ENCODE measurements at regions not wholly inside any gene's neighbourhood (a gene's known extent, or its start where the extent isn't known, plus 50 kb on each side); places are given as distances from the start of the nearest gene placed in this dataset.

- Histone ChIP-seq H3K27me3 (no peaks in the 10 kb centered on the region), H3K27ac (no peak overlapping the region), H3K4me1 (no peaks in the 10 kb centered on the region), H3K4me3 (no peak overlapping the region), H3K9me3 (peaks cover 8 to 26% of the 10 kb centered on the region in 2 donors), H3K36me3 (no peaks in the 10 kb centered on the region)
- DNase-seq (no peak), ATAC-seq (no peak)
- intact Hi-C loops (cut with DNase I), result no loop called here
- TF ChIP-seq CTCF (IDR thresholded peaks at IDR 0.05), result no peak
These were observed 87.9 kb upstream of the NT5C1B start for GRCh38 chr2:18677280-18677679.

GRCh38 chr2:18674309-18674708, 84.9 kb upstream of the NT5C1B start:
- Histone ChIP-seq H3K9me3 (peaks cover 8 to 26% of the 10 kb centered on the region in 2 donors), H3K4me3 (no peak overlapping the region), H3K4me1 (no peaks in the 10 kb centered on the region), H3K27me3 (no peaks in the 10 kb centered on the region), H3K27ac (no peak overlapping the region), H3K36me3 (no peaks in the 10 kb centered on the region)
- DNase-seq (no peak), ATAC-seq (no peak)
- no peak for TF ChIP-seq CTCF (IDR thresholded peaks at IDR 0.05)
- intact Hi-C loops (cut with DNase I), result no loop called here

GRCh38 chr2:18671363-18671762, 82.0 kb upstream of the NT5C1B start:
- H3K27ac ChIP-seq, result no peak overlapping the region
- DNase-seq, result no peak
- TF ChIP-seq CTCF (IDR thresholded peaks at IDR 0.05), result no peak
- H3K9me3 ChIP-seq, result peaks cover 8 to 26% of the 10 kb centered on the region in 2 donors
- intact Hi-C loops (cut with DNase I), result no loop called here
- ATAC-seq, result no peak
- H3K4me1 ChIP-seq, result no peaks in the 10 kb centered on the region
- H3K36me3 ChIP-seq, result no peaks in the 10 kb centered on the region
- H3K27me3 ChIP-seq, result no peaks in the 10 kb centered on the region
- H3K4me3 ChIP-seq, result no peak overlapping the region

- no peak for ATAC-seq
- DNase-seq, result no peak
- no peak for TF ChIP-seq CTCF (IDR thresholded peaks at IDR 0.05)
- no peak overlapping the region for H3K4me3 ChIP-seq
- intact Hi-C loops (cut with DNase I), result no loop called here
- H3K36me3 ChIP-seq, result no peaks in the 10 kb centered on the region
- no peak overlapping the region for H3K27ac ChIP-seq
- H3K27me3 ChIP-seq, result no peaks in the 10 kb centered on the region
- H3K4me1 ChIP-seq, result no peaks in the 10 kb centered on the region
- peaks cover 0 to 4% of the 10 kb centered on the region in 2 donors for H3K9me3 ChIP-seq
These were observed 78.9 kb upstream of the NT5C1B start for GRCh38 chr2:18668221-18668620.

GRCh38 chr2:18664421-18664820, 75.1 kb upstream of the NT5C1B start:
- H3K4me1 ChIP-seq, result no peaks in the 10 kb centered on the region
- no peak overlapping the region for H3K4me3 ChIP-seq
- H3K36me3 ChIP-seq, result no peaks in the 10 kb centered on the region
- DNase-seq (no peak), ATAC-seq (no peak)
- no peak for TF ChIP-seq CTCF (IDR thresholded peaks at IDR 0.05)
- intact Hi-C loops (cut with DNase I), result no loop called here
- H3K27ac ChIP-seq, result no peak overlapping the region
- no peaks in the 10 kb centered on the region for H3K27me3 ChIP-seq
- H3K9me3 ChIP-seq, result no peaks in the 10 kb centered on the region
